ENCODE measurements at regions not wholly inside any gene's neighbourhood (a gene's known extent, or its start where the extent isn't known, plus 50 kb on each side); places are given as distances from the start of the nearest gene placed in this dataset.

DNA sequence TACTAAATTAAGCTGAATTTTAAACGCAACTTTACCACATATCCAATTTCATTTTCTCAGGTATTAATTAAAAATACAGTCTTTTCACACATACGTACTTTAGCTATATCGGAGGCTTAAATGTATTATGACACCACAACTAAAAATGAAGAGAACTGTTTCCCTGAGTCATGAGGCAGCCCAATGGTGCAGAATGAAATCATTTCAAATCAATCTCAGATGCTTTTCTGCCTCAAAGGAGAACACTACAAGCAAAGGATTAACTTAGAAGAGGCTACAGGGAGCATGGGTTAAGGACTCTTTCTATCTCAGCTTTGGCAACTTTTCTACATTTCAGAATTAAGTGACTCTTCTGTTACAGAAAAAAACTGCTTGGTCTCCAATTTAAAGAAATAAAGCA is 516.3 kb upstream of the HTR2A start:
- no peak overlapping the region for H3K27ac ChIP-seq (replicated peaks)
- H3K4me1 ChIP-seq, result no peaks in the 10 kb centered on the region
- DNase-seq, result no peak
- H3K4me3 ChIP-seq, result no peak overlapping the region
- no peak for TF ChIP-seq CTCF (IDR thresholded peaks at IDR 0.05; ENCODE audit: borderline replicate concordance)
- intact Hi-C loops (cut with micrococcal nuclease), result loop anchor here (10.0 kb wide), 1 partner anchor 362 kb away; no protein-coding TSS in a partner anchor
- no peaks in the 10 kb centered on the region for H3K9me3 ChIP-seq (replicated peaks)
- no peaks in the 10 kb centered on the region for H3K36me3 ChIP-seq
- H3K27me3 ChIP-seq (ENCODE audit: low read depth), result no peaks in the 10 kb centered on the region

GRCh38 chr13:47409778-47410177 is 512.9 kb upstream of the HTR2A start:
- H3K27ac ChIP-seq (replicated peaks), result no peak overlapping the region
- no peaks in the 10 kb centered on the region for H3K36me3 ChIP-seq
- intact Hi-C loops (cut with micrococcal nuclease), result loop anchor here (10.0 kb wide), 1 partner anchor 365 kb away; no protein-coding TSS in a partner anchor
- no peak for TF ChIP-seq CTCF (IDR thresholded peaks at IDR 0.05; ENCODE audit: borderline replicate concordance)
- H3K27me3 ChIP-seq (ENCODE audit: low read depth), result no peaks in the 10 kb centered on the region
- no peaks in the 10 kb centered on the region for H3K4me1 ChIP-seq
- no peak for DNase-seq
- no peaks in the 10 kb centered on the region for H3K9me3 ChIP-seq (replicated peaks)
- H3K4me3 ChIP-seq, result no peak overlapping the region

GRCh38 chr13:47408546-47409319 is 511.9 kb upstream of the HTR2A start:
- intact Hi-C loops (cut with micrococcal nuclease), result no loop called here

DNA sequence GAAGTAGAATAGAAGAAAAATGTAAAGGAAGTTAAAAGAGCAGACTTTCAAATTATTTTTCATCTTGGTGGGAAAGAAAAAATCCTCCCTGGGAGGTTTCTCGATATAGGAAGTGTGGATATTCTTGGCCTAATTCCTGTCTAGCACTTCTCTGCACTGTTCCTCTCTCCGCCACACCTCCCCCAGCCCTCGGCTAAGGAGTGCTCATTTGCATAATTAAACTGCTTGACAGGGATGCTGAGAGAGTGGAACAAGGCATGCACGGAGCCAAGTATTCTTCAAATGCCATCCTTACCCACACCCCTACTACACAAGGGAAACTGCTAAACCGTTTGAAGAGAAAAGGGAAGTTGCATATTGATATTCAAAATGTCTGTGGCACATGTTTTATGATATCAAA is 511.0 kb upstream of the HTR2A start:
- no peaks in the 10 kb centered on the region for H3K4me1 ChIP-seq
- no peak for DNase-seq
- no peaks in the 10 kb centered on the region for H3K9me3 ChIP-seq (replicated peaks)
- H3K36me3 ChIP-seq, result no peaks in the 10 kb centered on the region
- H3K27ac ChIP-seq (replicated peaks), result no peak overlapping the region
- intact Hi-C loops (cut with micrococcal nuclease), result no loop called here
- no peak for TF ChIP-seq CTCF (IDR thresholded peaks at IDR 0.05; ENCODE audit: borderline replicate concordance)
- H3K27me3 ChIP-seq (ENCODE audit: low read depth), result no peaks in the 10 kb centered on the region
- no peak overlapping the region for H3K4me3 ChIP-seq

More at GRCh38 chr13:47408546-47409319, 511.9 kb upstream of the HTR2A start:
- Histone ChIP-seq H3K36me3 (no peaks in the 10 kb centered on the region), H3K4me1 (no peaks in the 10 kb centered on the region), H3K4me3 (no peak overlapping the region), H3K27ac (replicated peaks) (no peak overlapping the region), H3K9me3 (replicated peaks) (no peaks in the 10 kb centered on the region), H3K27me3 (ENCODE audit: low read depth) (no peaks in the 10 kb centered on the region)
- TF ChIP-seq CTCF (IDR thresholded peaks at IDR 0.05; ENCODE audit: borderline replicate concordance), result no peak
- no peak for DNase-seq

DNA sequence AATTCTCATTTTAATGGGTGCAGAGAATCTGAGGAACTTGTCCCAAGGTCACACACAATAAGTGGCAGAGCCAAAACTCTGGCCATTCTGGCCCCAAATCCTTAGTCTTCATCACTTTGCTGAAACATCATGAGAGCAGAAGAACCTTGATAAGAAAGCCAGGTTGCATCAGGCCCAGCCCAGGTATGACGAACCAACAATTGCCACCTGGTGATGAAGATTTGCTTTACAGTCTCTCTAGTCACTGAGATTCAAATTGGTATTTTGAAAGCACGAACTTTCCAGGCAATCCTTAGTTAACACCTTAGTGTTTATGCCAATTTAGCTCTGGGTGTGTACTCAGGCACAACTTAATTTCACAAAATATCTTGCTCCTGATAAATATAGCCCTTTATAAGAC is 502.7 kb upstream of the HTR2A start:
- no peak for TF ChIP-seq CTCF (IDR thresholded peaks at IDR 0.05; ENCODE audit: borderline replicate concordance)
- no peak overlapping the region for H3K27ac ChIP-seq (replicated peaks)
- no peak for DNase-seq
- H3K36me3 ChIP-seq, result no peaks in the 10 kb centered on the region
- intact Hi-C loops (cut with micrococcal nuclease), result no loop called here
- H3K4me3 ChIP-seq, result no peak overlapping the region
- no peaks in the 10 kb centered on the region for H3K27me3 ChIP-seq (ENCODE audit: low read depth)
- H3K4me1 ChIP-seq, result no peaks in the 10 kb centered on the region
- no peaks in the 10 kb centered on the region for H3K9me3 ChIP-seq (replicated peaks)

Measured in left ventricle myocardium inferior (tissue), 1 donor.